Head of caudate nucleus (tissue), 42 donors: ENCODE measurements at regions not wholly inside any gene's neighbourhood (a gene's known extent, or its start where the extent isn't known, plus 50 kb on each side); places are given as distances from the start of the nearest gene placed in this dataset.

Source experiments
- DNase-seq, 42 donors: peaks; one replicate each; pipeline versions ENCODE4 v3.0.0 to v3.0.0-alpha.2; 2020 to 2021; ENCODE audit warnings: mixed read lengths in 7 of 42
- intact Hi-C: fragments of 100-400 bp; cut with DNase I; formaldehyde crosslinking; loops from one replicate; pipeline ENCODE4 v1.15.0; 2022

- no peak for DNase-seq
- intact Hi-C loops = no loop called here
Measured at GRCh38 chr10:112871021-112871420, 79.0 kb upstream of the TCF7L2 start.

GRCh38 chr10:112872728-112873127 lies 77.3 kb upstream of the TCF7L2 start:
- DNase-seq = no peak
- intact Hi-C loops = no loop called here

GRCh38 chr10:112873541-112873940 lies 76.5 kb upstream of the TCF7L2 start:
- no peak for DNase-seq
- intact Hi-C loops = no loop called here

GRCh38 chr10:112874982-112875381 lies 75.1 kb upstream of the TCF7L2 start:
- no peak for DNase-seq
- intact Hi-C loops = no loop called here

GRCh38 chr10:112875476-112876267 lies 74.4 kb upstream of the TCF7L2 start:
- intact Hi-C loops = no loop called here
- no peak for DNase-seq

GRCh38 chr10:112880633-112881530 lies 69.2 kb upstream of the TCF7L2 start:
- DNase-seq = no peak
- intact Hi-C loops = no loop called here

GRCh38 chr10:112883360-112884178 lies 66.5 kb upstream of the TCF7L2 start:
- intact Hi-C loops = no loop called here

GRCh38 chr10:112884179-112884504 lies 65.9 kb upstream of the TCF7L2 start:
- DNase-seq = no peak
- intact Hi-C loops = no loop called here

More at GRCh38 chr10:112883360-112884178, 66.5 kb upstream of the TCF7L2 start:
- DNase-seq = no peak

GRCh38 chr10:112886463-112886862 lies 63.6 kb upstream of the TCF7L2 start:
- DNase-seq = no peak
- intact Hi-C loops = no loop called here

- intact Hi-C loops = no loop called here
Measured at GRCh38 chr10:112887968-112888367, 62.1 kb upstream of the TCF7L2 start.

GRCh38 chr10:112895292-112895691 lies 54.8 kb upstream of the TCF7L2 start:
- DNase-seq = no peak
- intact Hi-C loops = no loop called here

More at GRCh38 chr10:112887968-112888367, 62.1 kb upstream of the TCF7L2 start:
- no peak for DNase-seq

GRCh38 chr10:112896273-112896672 lies 53.8 kb upstream of the TCF7L2 start:
- intact Hi-C loops = no loop called here
- no peak for DNase-seq

GRCh38 chr10:112896722-112897121 lies 53.3 kb upstream of the TCF7L2 start:
- intact Hi-C loops = no loop called here
- DNase-seq = no peak

- peak in 3 of 42 donors; percentile 1 to 36 (median 20) for DNase-seq
- intact Hi-C loops = no loop called here
Measured at GRCh38 chr10:112898540-112899390, 51.3 kb upstream of the TCF7L2 start.

- intact Hi-C loops = no loop called here
- DNase-seq = peak in 2 of 42 donors; percentile 3 to 5
Measured at GRCh38 chr10:112899391-112900065, 50.5 kb upstream of the TCF7L2 start.
